ENCODE measurements at regions not wholly inside any gene's neighbourhood (a gene's known extent, or its start where the extent isn't known, plus 50 kb on each side); places are given as distances from the start of the nearest gene placed in this dataset.

DNA sequence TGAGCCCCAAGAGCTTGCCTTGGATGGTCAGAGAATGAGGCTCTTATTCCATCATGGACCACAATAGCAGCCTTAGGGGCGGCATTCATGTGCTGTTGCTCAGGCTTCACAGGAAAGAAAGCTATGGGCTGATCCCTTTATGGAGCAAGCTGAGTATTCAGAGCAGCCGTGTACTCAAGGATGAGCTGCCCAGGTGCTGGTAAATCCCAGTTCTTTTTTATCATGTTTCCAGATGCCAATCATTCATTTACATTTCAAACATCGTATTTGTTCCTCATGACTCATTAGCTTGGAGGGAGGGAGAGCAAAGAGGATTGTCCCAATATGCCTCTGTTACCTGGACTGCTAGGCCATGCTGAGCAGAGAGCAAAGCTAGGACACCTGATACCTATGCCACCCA lies 475.7 kb downstream of the SHISA9 start:
- H3K23ac ChIP-seq (ENCODE audit: insufficient read length, low read depth, low read length) = no peak overlapping the region
- H4K20me1 ChIP-seq (ENCODE audit: control insufficient read depth, insufficient read depth, insufficient read length) = no peaks in the 10 kb centered on the region
- H3K4me2 ChIP-seq (ENCODE audit: insufficient read depth, insufficient read length, low read length) = no peak overlapping the region
- no peak for DNase-seq
- H3K14ac ChIP-seq (ENCODE audit: insufficient read depth, low read length) = no peak overlapping the region
- no peaks in the 10 kb centered on the region for H3K9me3 ChIP-seq (ENCODE audit: control insufficient read depth, low read depth, low read length)
- no peaks in the 10 kb centered on the region for H3K27me3 ChIP-seq (ENCODE audit: insufficient read depth, low read length)
- H3K79me1 ChIP-seq (ENCODE audit: insufficient read depth, low read depth, low read length, poor library complexity, severe bottlenecking) = no peaks in the 10 kb centered on the region
- no peak overlapping the region for H2BK12ac ChIP-seq (ENCODE audit: insufficient read length, low read depth, low read length)
- TF ChIP-seq, protein P1, sequence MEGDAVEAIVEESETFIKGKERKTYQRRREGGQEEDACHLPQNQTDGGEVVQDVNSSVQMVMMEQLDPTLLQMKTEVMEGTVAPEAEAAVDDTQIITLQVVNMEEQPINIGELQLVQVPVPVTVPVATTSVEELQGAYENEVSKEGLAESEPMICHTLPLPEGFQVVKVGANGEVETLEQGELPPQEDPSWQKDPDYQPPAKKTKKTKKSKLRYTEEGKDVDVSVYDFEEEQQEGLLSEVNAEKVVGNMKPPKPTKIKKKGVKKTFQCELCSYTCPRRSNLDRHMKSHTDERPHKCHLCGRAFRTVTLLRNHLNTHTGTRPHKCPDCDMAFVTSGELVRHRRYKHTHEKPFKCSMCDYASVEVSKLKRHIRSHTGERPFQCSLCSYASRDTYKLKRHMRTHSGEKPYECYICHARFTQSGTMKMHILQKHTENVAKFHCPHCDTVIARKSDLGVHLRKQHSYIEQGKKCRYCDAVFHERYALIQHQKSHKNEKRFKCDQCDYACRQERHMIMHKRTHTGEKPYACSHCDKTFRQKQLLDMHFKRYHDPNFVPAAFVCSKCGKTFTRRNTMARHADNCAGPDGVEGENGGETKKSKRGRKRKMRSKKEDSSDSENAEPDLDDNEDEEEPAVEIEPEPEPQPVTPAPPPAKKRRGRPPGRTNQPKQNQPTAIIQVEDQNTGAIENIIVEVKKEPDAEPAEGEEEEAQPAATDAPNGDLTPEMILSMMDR (conservative IDR thresholded peaks at IDR 0.05) = no peak
- no peaks in the 10 kb centered on the region for H3K4me1 ChIP-seq (ENCODE audit: insufficient read depth, low read length)
- no peak overlapping the region for H2BK5ac ChIP-seq (ENCODE audit: insufficient read length, low read length)
- no peaks in the 10 kb centered on the region for H3K79me2 ChIP-seq (ENCODE audit: insufficient read depth, low read length)
- WGBS (ENCODE audit: extremely low coverage, insufficient read length, low lambda C conversion rate) = no CpG with 5 or more reads among the region's 3 CpGs
- H3K9me3 Mint-ChIP-seq = peaks cover 27 to 34% of the 10 kb centered on the region in 2 experiments
- H3K4me1 Mint-ChIP-seq = peaks cover 8 to 11% of the 10 kb centered on the region in 2 experiments
- no peak overlapping the region for H2AFZ ChIP-seq (ENCODE audit: low read length)
- no peak overlapping the region for H2AK5ac ChIP-seq (ENCODE audit: insufficient read length, low read length)
- H2BK15ac ChIP-seq (ENCODE audit: low read depth, low read length) = no peak overlapping the region
- H3K9ac ChIP-seq (ENCODE audit: extremely low read depth, insufficient read length, low read length) = no peak overlapping the region
- no peak overlapping the region for H3K27ac ChIP-seq (ENCODE audit: insufficient read length, low read depth, low read length)
- no peak overlapping the region for H3K4me3 Mint-ChIP-seq
- no peak overlapping the region for H3K56ac ChIP-seq (ENCODE audit: insufficient read length, low read depth, low read length)
- no peak overlapping the region for H3T11ph ChIP-seq (ENCODE audit: low read length)
- no peak overlapping the region for H3K4ac ChIP-seq (ENCODE audit: low read depth, low read length)
- no peak overlapping the region for H2BK120ac ChIP-seq (ENCODE audit: low read depth, low read length, poor library complexity, severe bottlenecking)
- H4K8ac ChIP-seq (replicated peaks; ENCODE audit: insufficient read length, low read depth, low read length) = no peak overlapping the region
- H4K91ac ChIP-seq (ENCODE audit: insufficient read length, low read depth, low read length) = no peak overlapping the region
- no peak overlapping the region for H2BK20ac ChIP-seq (ENCODE audit: low read depth, low read length, poor library complexity, severe bottlenecking)
- H3K36me3 Mint-ChIP-seq (ENCODE audit: insufficient read depth in 1 of 3, low read depth in 3 of 3) = peaks cover 13 to 29% (median 19%) of the 10 kb centered on the region in 3 experiments
- 0 out of 7 replicates have a peak overlapping the region, but pooled peaks of 1 of the 3 experiments have one; percentile 29 for H3K27ac Mint-ChIP-seq
- H4K5ac ChIP-seq (ENCODE audit: insufficient read length, low read depth, low read length) = no peak overlapping the region
- H3K18ac ChIP-seq (ENCODE audit: insufficient read length, low read depth, low read length) = no peak overlapping the region
- no peaks in the 10 kb centered on the region for H3K23me2 ChIP-seq (ENCODE audit: insufficient read length, low read depth, low read length, poor library complexity, severe bottlenecking)
- H3K27me3 Mint-ChIP-seq (ENCODE audit: low read depth) = no peaks in the 10 kb centered on the region
